DND-41 (cell line): ENCODE measurements at regions not wholly inside any gene's neighbourhood (a gene's known extent, or its start where the extent isn't known, plus 50 kb on each side); places are given as distances from the start of the nearest gene placed in this dataset.

ENCODE experiments used
- CTCF ChIP-seq: IDR thresholded peaks from 2 replicates; pipeline ENCODE4 v1.5.1; 2012; ENCODE audit warnings: borderline replicate concordance, low read length, moderate library complexity, mild to moderate bottlenecking; ENCODE audit not compliant: poor library complexity, severe bottlenecking; ENCODE audit errors: extremely low read depth
- EZH2 ChIP-seq: IDR thresholded peaks from 3 replicates; pipeline ENCODE4 v1.6.1; 2012; ENCODE audit warnings: borderline replicate concordance, low read depth, mild to moderate bottlenecking, moderate library complexity, low read length, inconsistent platforms; ENCODE audit not compliant: severe bottlenecking

- TF ChIP-seq CTCF (no peak), EZH2 (no peak)
These were observed 558.4 kb downstream of the PRDM9 start for GRCh38 chr5:24065779-24066178.
